ENCODE measurements at regions not wholly inside any gene's neighbourhood (a gene's known extent, or its start where the extent isn't known, plus 50 kb on each side); places are given as distances from the start of the nearest gene placed in this dataset.

- TF ChIP-seq ZNF384 (IDR thresholded peaks at IDR 0.05; ENCODE audit: borderline replicate concordance, low read depth, low read length) (no peak), SPI1 (IDR thresholded peaks at IDR 0.05; ENCODE audit: borderline replicate concordance, insufficient read depth, low read depth, low read length) (no peak), TCF12 (IDR thresholded peaks at IDR 0.05; ENCODE audit: low read depth, low read length) (no peak)
Observed at GRCh38 chr7:53947732-53948131, 594.4 kb upstream of the VSTM2A start (continued).

DNA sequence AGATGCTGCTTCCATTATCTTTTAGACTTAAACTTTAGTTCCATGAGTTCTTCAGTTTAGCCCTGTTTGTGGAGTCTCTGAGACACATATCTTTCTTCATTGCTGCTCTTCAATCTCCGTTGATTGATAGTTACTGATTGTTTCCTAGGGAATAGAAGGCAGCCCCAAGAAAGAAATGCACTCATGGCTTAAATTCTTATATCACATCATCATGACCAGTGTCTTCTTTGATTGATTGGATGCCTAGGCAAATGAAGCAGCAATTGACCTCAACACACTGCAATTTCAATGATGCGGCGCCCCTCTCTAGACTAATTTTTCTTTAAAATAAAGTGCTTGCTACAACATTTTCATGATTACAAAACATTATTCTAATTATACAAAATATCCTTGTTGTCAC, 576.5 kb upstream of the VSTM2A start:
- ATAC-seq (no peak), DNase-seq (ENCODE audit: low read depth, low spot score) (no peak), FAIRE-seq (no peak)
- Histone ChIP-seq H3K4me1 (ENCODE audit: control insufficient read depth, insufficient read depth, low read length) (no peaks in the 10 kb centered on the region), H3K9me3 (replicated peaks; ENCODE audit: control insufficient read depth, insufficient read depth, low read length) (no peaks in the 10 kb centered on the region), H3K4me3 (no peak overlapping the region), H3K4me2 (ENCODE audit: control insufficient read depth, insufficient read depth) (no peak overlapping the region), H3K36me3 (ENCODE audit: control insufficient read depth in 2 of 2, insufficient read depth in 2 of 2, low read length in 1 of 2) (no peaks in the 10 kb centered on the region), H2AFZ (ENCODE audit: control insufficient read depth, low read depth, low read length) (no peak overlapping the region), H3K9ac (ENCODE audit: control insufficient read depth, insufficient read depth, low read length) (no peak overlapping the region), H3K79me2 (ENCODE audit: control insufficient read depth, insufficient read depth, low read length) (no peaks in the 10 kb centered on the region), H3K27ac (ENCODE audit: control insufficient read depth, insufficient read depth) (no peak overlapping the region), H3K27me3 (replicated peaks in 1 of 2; ENCODE audit: control insufficient read depth in 2 of 2, insufficient read depth in 2 of 2, low read length in 1 of 2) (no peaks in the 10 kb centered on the region), H4K20me1 (ENCODE audit: control insufficient read depth, insufficient read depth) (no peaks in the 10 kb centered on the region)
- ChIA-PET CTCF (no interaction called here), RAD21 (ENCODE audit: unreplicated experiment) (no interaction called here), POLR2A (no interaction called here), SMC1A (ENCODE audit: uncharacterized antibody, unreplicated experiment) (no interaction called here)
- intact Hi-C loops (cut with micrococcal nuclease; ENCODE audit: unreplicated experiment): no loop called here
- no TSS peak for BruUV-seq (replicated peaks)
- 35% methylated on average over 3 of the region's 3 CpGs for WGBS (ENCODE audit: insufficient coverage, insufficient replicate concordance, low lambda C conversion rate, missing lambda C conversion rate)
- in situ Hi-C loops (cut with MboI): no loop called here
- TF ChIP-seq NBN (IDR thresholded peaks at IDR 0.05) (no peak), SIX5 (IDR thresholded peaks at IDR 0.05; ENCODE audit: low read depth, low read length, severe bottlenecking) (no peak), ZNF687 (IDR thresholded peaks at IDR 0.05) (no peak), YY1 (IDR thresholded peaks at IDR 0.05; ENCODE audit: low read depth, low read length) (no peak), E4F1 (IDR thresholded peaks at IDR 0.05; ENCODE audit: borderline replicate concordance, partially characterized antibody) (no peak), RCOR1 (conservative IDR thresholded peaks at IDR 0.05; ENCODE audit: low read depth, low read length) (no peak), STAT1 (conservative IDR thresholded peaks at IDR 0.05) (no peak), CBX5 (IDR thresholded peaks at IDR 0.05; ENCODE audit: low read depth) (no peak), ZZZ3 (IDR thresholded peaks at IDR 0.05; ENCODE audit: control insufficient read depth, insufficient read length, low read depth) (no peak)
- TF ChIP-seq, protein P1, sequence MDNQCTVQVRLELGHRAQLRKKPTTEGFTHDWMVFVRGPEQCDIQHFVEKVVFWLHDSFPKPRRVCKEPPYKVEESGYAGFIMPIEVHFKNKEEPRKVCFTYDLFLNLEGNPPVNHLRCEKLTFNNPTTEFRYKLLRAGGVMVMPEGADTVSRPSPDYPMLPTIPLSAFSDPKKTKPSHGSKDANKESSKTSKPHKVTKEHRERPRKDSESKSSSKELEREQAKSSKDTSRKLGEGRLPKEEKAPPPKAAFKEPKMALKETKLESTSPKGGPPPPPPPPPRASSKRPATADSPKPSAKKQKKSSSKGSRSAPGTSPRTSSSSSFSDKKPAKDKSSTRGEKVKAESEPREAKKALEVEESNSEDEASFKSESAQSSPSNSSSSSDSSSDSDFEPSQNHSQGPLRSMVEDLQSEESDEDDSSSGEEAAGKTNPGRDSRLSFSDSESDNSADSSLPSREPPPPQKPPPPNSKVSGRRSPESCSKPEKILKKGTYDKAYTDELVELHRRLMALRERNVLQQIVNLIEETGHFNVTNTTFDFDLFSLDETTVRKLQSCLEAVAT (IDR thresholded peaks at IDR 0.05): no peak

Data from GM12878 (cell line).